GM19452 (cell line): ENCODE measurements at regions not wholly inside any gene's neighbourhood (a gene's known extent, or its start where the extent isn't known, plus 50 kb on each side); places are given as distances from the start of the nearest gene placed in this dataset.

Experiments
- ATAC-seq: cut with Tn5 transposase; IDR thresholded peaks from one replicate; pipeline ENCODE4 v1.9.1; 2021; ENCODE audit not compliant: unreplicated experiment

- no peak for ATAC-seq
Measured at GRCh38 chr5:143501310-143502044, 98.0 kb upstream of the NR3C1 start.

- ATAC-seq = no peak
Measured at GRCh38 chr5:143499480-143500114, 96.1 kb upstream of the NR3C1 start.

DNA sequence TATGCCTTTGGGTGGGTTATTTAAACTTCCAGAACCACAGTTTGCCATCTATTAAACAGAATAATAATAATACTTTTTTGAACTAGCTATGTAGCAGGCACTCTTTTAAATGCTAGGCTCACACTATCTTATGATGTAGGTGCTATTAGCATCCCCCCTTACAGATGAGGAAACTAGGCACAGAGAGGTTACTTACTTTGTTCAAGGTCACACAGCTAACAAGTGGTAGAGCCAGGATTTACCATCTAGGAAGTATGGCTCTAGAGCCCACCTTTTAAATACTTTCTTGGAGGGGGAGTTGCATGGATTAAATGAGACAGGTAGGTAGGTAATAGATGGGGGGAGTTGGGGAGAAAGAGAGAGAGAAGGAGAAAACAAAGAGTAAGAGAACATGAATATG is 95.3 kb upstream of the NR3C1 start:
- no peak for ATAC-seq

- no peak for ATAC-seq
Measured at GRCh38 chr5:143497749-143498148, 94.3 kb upstream of the NR3C1 start.

GRCh38 chr5:143496943-143497342 is 93.5 kb upstream of the NR3C1 start:
- no peak for ATAC-seq

DNA sequence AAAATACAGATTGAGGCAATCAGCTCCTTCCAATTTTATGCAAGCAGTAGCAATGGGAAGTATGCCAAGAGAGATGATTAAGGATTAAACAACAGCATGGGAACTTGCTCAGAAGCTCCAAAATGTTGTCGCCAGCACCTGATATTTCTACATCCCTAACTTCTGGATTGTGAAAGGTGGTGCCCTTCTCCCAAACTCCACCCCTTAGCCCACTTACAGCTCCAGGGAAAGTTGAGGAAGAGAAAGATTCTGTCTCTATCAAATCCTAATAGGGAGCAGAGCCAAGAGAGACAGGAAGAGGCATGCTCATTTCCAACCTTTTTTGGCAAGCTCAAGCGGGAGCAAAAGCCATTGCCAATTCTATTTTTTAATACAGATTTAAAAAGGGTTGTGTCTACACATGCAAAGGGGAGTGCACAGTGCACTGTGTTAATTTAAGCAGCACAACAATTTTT is 92.4 kb upstream of the NR3C1 start:
- ATAC-seq = no peak

- no peak for ATAC-seq
Measured at GRCh38 chr5:143495110-143495509, 91.6 kb upstream of the NR3C1 start.

DNA sequence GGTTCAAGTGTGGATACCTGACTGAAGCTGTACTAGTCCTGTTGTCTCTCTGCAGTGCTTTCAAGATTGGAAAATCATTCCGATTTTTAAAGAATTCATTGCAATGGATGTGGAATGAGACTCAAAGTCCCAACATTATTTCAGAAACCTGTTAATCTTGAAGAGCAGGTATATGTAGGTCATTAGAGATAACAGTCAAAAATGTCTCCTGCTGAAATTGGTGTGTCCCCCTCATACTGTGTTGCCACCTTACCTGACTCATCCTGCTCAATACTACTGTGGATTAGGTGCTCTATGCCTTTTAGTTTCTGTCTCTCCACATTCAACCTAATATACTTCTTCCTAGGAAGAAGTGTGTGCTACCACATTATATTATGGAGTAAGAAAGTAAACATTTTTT is 91.1 kb upstream of the NR3C1 start:
- no peak for ATAC-seq

GRCh38 chr5:143494162-143494561 is 90.7 kb upstream of the NR3C1 start:
- ATAC-seq = no peak

- no peak for ATAC-seq
Measured at GRCh38 chr5:143492783-143493182, 89.3 kb upstream of the NR3C1 start.

- no peak for ATAC-seq
Measured at GRCh38 chr5:143491646-143492045, 88.2 kb upstream of the NR3C1 start.

DNA sequence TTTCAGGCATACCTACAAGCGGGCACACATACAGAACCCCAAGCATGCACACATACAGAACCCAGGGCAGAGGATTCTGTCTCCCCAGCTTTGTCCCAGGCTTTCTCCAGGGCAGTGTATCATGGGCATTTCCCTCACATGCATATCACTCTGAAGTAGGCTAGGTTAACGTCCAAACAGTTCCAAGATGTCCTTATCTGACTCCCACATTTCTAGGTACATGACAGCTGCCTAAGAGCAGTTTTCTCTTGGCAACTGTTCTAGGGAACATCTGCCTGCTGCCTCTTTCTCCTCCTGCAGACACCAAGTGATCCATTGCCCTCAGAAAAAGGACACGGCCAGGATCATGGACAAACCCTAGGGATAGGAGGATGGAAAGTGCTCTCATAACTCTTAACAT is 84.9 kb upstream of the NR3C1 start:
- no peak for ATAC-seq

DNA sequence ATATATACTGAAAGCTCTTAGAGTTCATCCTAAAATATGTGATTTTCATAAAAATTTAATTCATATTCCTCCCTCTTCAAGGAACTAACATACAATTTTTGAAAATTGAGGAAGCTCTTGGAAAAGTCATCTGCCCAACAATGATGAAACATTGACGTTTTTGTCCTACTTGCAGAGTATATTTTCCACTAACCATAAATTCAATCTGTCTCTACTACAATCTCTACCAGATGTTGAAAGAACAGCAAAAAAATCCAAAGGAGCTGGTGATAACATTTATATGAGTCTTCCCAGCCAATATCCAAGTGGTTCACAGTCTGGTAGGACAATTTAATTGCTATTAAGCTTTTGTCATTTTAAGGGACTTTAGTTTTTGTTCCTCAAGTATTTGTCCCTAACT is 81.1 kb upstream of the NR3C1 start:
- ATAC-seq = no peak

GRCh38 chr5:143481697-143482531 is 78.4 kb upstream of the NR3C1 start:
- ATAC-seq = no peak

DNA sequence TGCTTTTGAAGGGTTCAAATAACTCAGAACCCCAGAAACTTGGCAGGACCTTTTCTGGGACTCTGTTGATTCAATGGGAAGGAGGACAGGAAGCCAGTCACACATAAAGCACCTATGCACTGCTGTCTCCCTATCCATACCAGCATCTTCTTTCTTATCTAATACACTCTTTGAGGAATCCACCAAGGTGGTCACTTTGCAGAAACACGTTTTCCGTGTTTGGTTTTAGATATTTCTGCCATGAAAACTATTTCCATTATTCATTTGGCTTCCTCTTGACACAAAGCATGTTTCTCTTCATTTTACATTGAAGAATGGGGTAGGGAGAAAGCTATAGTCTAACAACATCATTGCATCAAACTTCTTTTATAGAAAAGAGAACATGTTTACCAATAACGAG is 76.5 kb upstream of the NR3C1 start:
- ATAC-seq = no peak

GRCh38 chr5:143479394-143479793 is 75.9 kb upstream of the NR3C1 start:
- ATAC-seq = no peak

GRCh38 chr5:143476601-143477211 is 73.2 kb upstream of the NR3C1 start:
- ATAC-seq = no peak

- ATAC-seq = no peak
Measured at GRCh38 chr5:143474616-143475015, 71.1 kb upstream of the NR3C1 start.

GRCh38 chr5:143473481-143473880 is 70.0 kb upstream of the NR3C1 start:
- no peak for ATAC-seq

- ATAC-seq = no peak
Measured at GRCh38 chr5:143472576-143472975, 69.1 kb upstream of the NR3C1 start.

- ATAC-seq = no peak
Measured at GRCh38 chr5:143471666-143472464, 68.4 kb upstream of the NR3C1 start.
